ENCODE measurements at regions not wholly inside any gene's neighbourhood (a gene's known extent, or its start where the extent isn't known, plus 50 kb on each side); places are given as distances from the start of the nearest gene placed in this dataset.

DNA sequence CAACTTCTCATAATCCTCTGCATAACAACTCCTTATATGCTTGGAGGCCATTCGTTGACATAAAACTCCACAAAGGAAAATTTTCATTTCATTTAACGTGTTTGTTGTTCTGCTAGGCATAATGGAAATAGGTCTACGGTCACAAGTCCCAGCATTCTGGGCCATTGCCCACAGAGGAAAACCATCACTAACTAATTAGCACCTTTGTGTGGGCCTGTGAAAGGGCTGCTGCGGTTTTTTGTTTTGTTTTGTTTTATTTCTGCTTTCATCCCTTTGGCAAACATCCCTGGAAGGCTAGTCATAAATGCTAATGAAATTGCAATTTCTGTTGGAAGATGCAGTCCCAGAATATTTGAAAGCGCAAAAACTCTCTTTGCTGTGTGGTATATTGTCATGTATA, 180.3 kb downstream of the RMST start:
- TF ChIP-seq, protein P1, sequence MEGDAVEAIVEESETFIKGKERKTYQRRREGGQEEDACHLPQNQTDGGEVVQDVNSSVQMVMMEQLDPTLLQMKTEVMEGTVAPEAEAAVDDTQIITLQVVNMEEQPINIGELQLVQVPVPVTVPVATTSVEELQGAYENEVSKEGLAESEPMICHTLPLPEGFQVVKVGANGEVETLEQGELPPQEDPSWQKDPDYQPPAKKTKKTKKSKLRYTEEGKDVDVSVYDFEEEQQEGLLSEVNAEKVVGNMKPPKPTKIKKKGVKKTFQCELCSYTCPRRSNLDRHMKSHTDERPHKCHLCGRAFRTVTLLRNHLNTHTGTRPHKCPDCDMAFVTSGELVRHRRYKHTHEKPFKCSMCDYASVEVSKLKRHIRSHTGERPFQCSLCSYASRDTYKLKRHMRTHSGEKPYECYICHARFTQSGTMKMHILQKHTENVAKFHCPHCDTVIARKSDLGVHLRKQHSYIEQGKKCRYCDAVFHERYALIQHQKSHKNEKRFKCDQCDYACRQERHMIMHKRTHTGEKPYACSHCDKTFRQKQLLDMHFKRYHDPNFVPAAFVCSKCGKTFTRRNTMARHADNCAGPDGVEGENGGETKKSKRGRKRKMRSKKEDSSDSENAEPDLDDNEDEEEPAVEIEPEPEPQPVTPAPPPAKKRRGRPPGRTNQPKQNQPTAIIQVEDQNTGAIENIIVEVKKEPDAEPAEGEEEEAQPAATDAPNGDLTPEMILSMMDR (IDR thresholded peaks at IDR 0.05): no peak
- WGBS, 2 donors: 76% methylated on average over 5 of the region's 5 CpGs
- ATAC-seq: no peak
- Histone ChIP-seq H3K9me3 (peaks cover 0 to 3% (median 0%) of the 10 kb centered on the region in 11 donors), H3K27me3 (no peaks in the 10 kb centered on the region), H3K4me3 (no peak overlapping the region), H3K36me3 (no peaks in the 10 kb centered on the region), H3K27ac (no peak overlapping the region), H3K4me1 (no peaks in the 10 kb centered on the region)
- DNase-seq: no peak
- intact Hi-C loops (cut with DNase I): no loop called here

DNA sequence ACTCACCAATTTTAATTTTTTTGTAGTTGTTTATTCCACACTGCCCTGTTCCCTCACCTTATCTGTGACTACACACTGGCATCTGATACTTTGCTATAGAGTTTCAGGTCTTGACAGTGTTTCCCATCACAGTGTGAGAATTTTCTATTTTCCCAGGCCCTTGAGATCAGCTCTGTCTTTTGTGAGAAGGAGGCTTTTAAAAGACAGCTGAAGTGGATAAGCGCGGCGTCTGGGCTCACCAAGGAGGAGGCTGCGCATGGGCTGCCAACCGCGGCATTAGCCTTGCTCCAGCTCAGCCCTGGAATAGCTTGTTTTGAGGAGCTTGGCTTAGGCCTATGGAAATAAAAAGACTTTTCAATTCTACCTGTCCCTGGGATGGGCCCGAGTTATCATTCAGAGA, 181.3 kb downstream of the RMST start:
- intact Hi-C loops (cut with DNase I): no loop called here
- 48 to 70% methylated on average over 7 of the region's 7 CpGs for WGBS, 2 donors
- no peak overlapping the region for H3K4me3 ChIP-seq

DNA sequence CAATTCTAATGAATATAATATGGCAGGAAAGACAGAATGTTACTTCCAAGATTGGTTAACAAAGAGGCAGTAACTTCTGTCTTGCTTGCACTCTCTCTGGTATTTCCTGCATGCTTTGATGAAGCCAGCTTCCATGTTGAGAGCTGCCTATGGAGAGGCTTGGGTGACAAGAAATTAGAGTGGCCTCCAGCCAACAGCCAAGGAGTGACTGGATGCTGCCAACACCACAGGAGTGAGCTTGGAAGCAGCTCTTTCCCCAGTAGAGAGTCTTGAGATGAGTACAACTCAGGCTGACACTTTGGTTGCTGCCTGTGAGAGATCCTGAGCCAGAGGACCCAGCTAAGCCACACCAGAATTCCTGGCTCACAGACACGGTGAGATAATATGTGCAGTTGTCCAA, 183.1 kb downstream of the RMST start:
- TF ChIP-seq, protein P1 (IDR thresholded peaks at IDR 0.05): no peak
- Histone ChIP-seq H3K27ac (no peak overlapping the region), H3K9me3 (peaks cover 0 to 14% (median 0%) of the 10 kb centered on the region in 11 donors), H3K4me3 (no peak overlapping the region), H3K36me3 (no peaks in the 10 kb centered on the region), H3K4me1 (no peaks in the 10 kb centered on the region), H3K27me3 (no peaks in the 10 kb centered on the region)
- WGBS, 2 donors: 57 to 66% methylated on average over 1 of the region's 1 CpG
- DNase-seq (no peak), ATAC-seq (no peak)
- intact Hi-C loops (cut with DNase I): no loop called here

More for the DNA sequence above, 181.3 kb downstream of the RMST start:
- ATAC-seq: no peak
- DNase-seq: no peak
- H3K36me3 ChIP-seq: no peaks in the 10 kb centered on the region
- no peaks in the 10 kb centered on the region for H3K27me3 ChIP-seq
- H3K27ac ChIP-seq: no peak overlapping the region
- no peaks in the 10 kb centered on the region for H3K4me1 ChIP-seq
- TF ChIP-seq, protein P1 (IDR thresholded peaks at IDR 0.05): no peak
- H3K9me3 ChIP-seq: peaks cover 0 to 3% (median 0%) of the 10 kb centered on the region in 11 donors

DNA sequence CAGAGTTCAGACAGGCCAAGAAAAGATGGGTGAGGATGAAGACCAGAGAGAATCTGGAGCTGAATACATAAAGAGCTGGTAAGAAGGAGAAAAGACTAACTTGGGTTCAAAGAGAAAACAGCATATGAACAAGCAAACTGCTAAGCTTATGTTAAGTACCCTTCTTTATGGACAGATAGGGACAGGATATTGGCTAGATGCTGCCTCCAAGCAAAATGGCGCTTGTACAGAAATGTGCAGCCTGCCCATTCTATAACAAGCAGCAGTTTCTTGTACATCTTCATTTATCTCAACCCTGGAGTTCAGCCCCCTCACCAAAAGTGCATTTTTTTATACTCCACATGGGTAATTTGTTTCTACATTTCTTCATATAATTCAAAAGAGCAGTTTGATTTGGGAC, 184.5 kb downstream of the RMST start:
- whole genome bisulfite sequencing, 2 donors: 93 to 98% methylated on average over 1 of the region's 1 CpG
- TF ChIP-seq, protein P1 (IDR thresholded peaks at IDR 0.05): no peak
- DNase-seq (no peak), ATAC-seq (no peak)
- Histone ChIP-seq H3K4me1 (no peaks in the 10 kb centered on the region), H3K27ac (no peak overlapping the region), H3K4me3 (no peak overlapping the region), H3K9me3 (peaks cover 0 to 14% (median 0%) of the 10 kb centered on the region in 11 donors), H3K36me3 (no peaks in the 10 kb centered on the region), H3K27me3 (no peaks in the 10 kb centered on the region)
- intact Hi-C loops (cut with DNase I): no loop called here

Data from heart right ventricle (tissue), 16 donors.